Activated naive CD4-positive, alpha-beta T cell treated with anti-CD3 and anti-CD28 coated beads for 36 hours (primary cell): ENCODE measurements at regions not wholly inside any gene's neighbourhood (a gene's known extent, or its start where the extent isn't known, plus 50 kb on each side); places are given as distances from the start of the nearest gene placed in this dataset.
"Not testable (repeated sequence)": the region's sequence is repeated elsewhere in the genome, so short reads cannot be mapped to it uniquely, and the experiment has no call there.

Source experiments
- CTCF ChIA-PET: fragments of 350-600 bp; sonication (Branson Sonifier 250); formaldehyde crosslinking; loops from one replicate; lab custom pipeline; 2021; ENCODE audit warnings: antibody characterized with exemption; lab: Charles Lee
- DNase-seq: peaks from one replicate; pipeline ENCODE4 v3.0.0-alpha.2; 2020
- H3K27ac Mint-ChIP-seq: one replicate; pipeline ENCODE4 v1.8.0; 2021; ENCODE audit warnings: mild to moderate bottlenecking, mixed read lengths
- H3K27me3 Mint-ChIP-seq: one replicate; pipeline ENCODE4 v1.8.0; 2021; ENCODE audit warnings: low read depth, mixed read lengths
- H3K36me3 Mint-ChIP-seq: one replicate; pipeline ENCODE4 v1.8.0; 2021; ENCODE audit warnings: low read depth, mixed read lengths
- H3K4me1 Mint-ChIP-seq: one replicate; pipeline ENCODE4 v1.8.0; 2021; ENCODE audit warnings: low read depth, mixed read lengths
- H3K4me3 Mint-ChIP-seq: one replicate; pipeline ENCODE4 v1.8.0; 2021; ENCODE audit warnings: mild to moderate bottlenecking, moderate library complexity, mixed read lengths
- H3K9me3 Mint-ChIP-seq: one replicate; pipeline ENCODE4 v1.8.0; 2021; ENCODE audit warnings: mixed read lengths
- intact Hi-C: fragments of 100-400 bp; cut with micrococcal nuclease; formaldehyde crosslinking; loops from one replicate; pipeline ENCODE4 v1.15.1; 2023

- CTCF ChIA-PET = no interaction called here
- no peaks in the 10 kb centered on the region for H3K4me1 Mint-ChIP-seq
- no peak for DNase-seq
- peaks cover 23% of the 10 kb centered on the region for H3K27me3 Mint-ChIP-seq
- no peaks in the 10 kb centered on the region for H3K36me3 Mint-ChIP-seq
- H3K4me3 Mint-ChIP-seq = no peak overlapping the region
- no peak overlapping the region for H3K27ac Mint-ChIP-seq
- intact Hi-C loops = no loop called here
- H3K9me3 Mint-ChIP-seq = no peaks in the 10 kb centered on the region
Measured at GRCh38 chr7:65609131-65609530, 235.5 kb downstream of the ZNF92 start.

- peaks cover 27% of the 10 kb centered on the region for H3K27me3 Mint-ChIP-seq
- DNase-seq, CTCF ChIA-PET, H3K4me1 Mint-ChIP-seq, H3K27ac Mint-ChIP-seq, H3K4me3 Mint-ChIP-seq, H3K9me3 Mint-ChIP-seq, intact Hi-C loops, H3K36me3 Mint-ChIP-seq: not testable (repeated sequence)
Measured at GRCh38 chr7:65613644-65614289, 240.1 kb downstream of the ZNF92 start.

GRCh38 chr7:65616111-65616510 lies 242.5 kb downstream of the ZNF92 start:
- intact Hi-C loops, H3K4me3 Mint-ChIP-seq, H3K4me1 Mint-ChIP-seq, DNase-seq, H3K9me3 Mint-ChIP-seq, H3K27ac Mint-ChIP-seq, H3K36me3 Mint-ChIP-seq: not testable (repeated sequence)
- CTCF ChIA-PET = interaction anchor here (0.6 kb wide), 1 partner anchor 179 kb away, joined by 4 read pairs; no protein-coding TSS in a partner anchor
- peaks cover 27% of the 10 kb centered on the region for H3K27me3 Mint-ChIP-seq

- CTCF ChIA-PET, H3K27ac Mint-ChIP-seq, H3K36me3 Mint-ChIP-seq, H3K9me3 Mint-ChIP-seq, intact Hi-C loops, H3K4me3 Mint-ChIP-seq, DNase-seq, H3K4me1 Mint-ChIP-seq: not testable (repeated sequence)
- H3K27me3 Mint-ChIP-seq = peaks cover 24% of the 10 kb centered on the region
Measured at GRCh38 chr7:65620216-65620615, 246.6 kb downstream of the ZNF92 start.

GRCh38 chr7:65621580-65622201 lies 248.0 kb downstream of the ZNF92 start:
- H3K27ac Mint-ChIP-seq, H3K36me3 Mint-ChIP-seq, H3K4me1 Mint-ChIP-seq, intact Hi-C loops, H3K9me3 Mint-ChIP-seq, H3K4me3 Mint-ChIP-seq: not testable (repeated sequence)
- DNase-seq = peak; percentile 53
- H3K27me3 Mint-ChIP-seq = peaks cover 23% of the 10 kb centered on the region
- CTCF ChIA-PET = interaction anchor here (0.7 to 1.1 kb wide), 2 partner anchors 17 to 1858 kb away, joined by 3 to 5 read pairs; no protein-coding TSS in a partner anchor

GRCh38 chr7:65631236-65631635 lies 241.6 kb upstream of the VKORC1L1 start:
- H3K9me3 Mint-ChIP-seq, H3K4me3 Mint-ChIP-seq, CTCF ChIA-PET, H3K4me1 Mint-ChIP-seq, intact Hi-C loops, H3K27me3 Mint-ChIP-seq, DNase-seq, H3K27ac Mint-ChIP-seq, H3K36me3 Mint-ChIP-seq: not testable (repeated sequence)

- H3K27me3 Mint-ChIP-seq, H3K4me1 Mint-ChIP-seq, H3K4me3 Mint-ChIP-seq, intact Hi-C loops, H3K36me3 Mint-ChIP-seq, DNase-seq, CTCF ChIA-PET, H3K9me3 Mint-ChIP-seq, H3K27ac Mint-ChIP-seq: not testable (repeated sequence)
Measured at GRCh38 chr7:65633587-65634404, 239.1 kb upstream of the VKORC1L1 start.

- H3K27ac Mint-ChIP-seq, H3K4me1 Mint-ChIP-seq, DNase-seq, H3K9me3 Mint-ChIP-seq, H3K36me3 Mint-ChIP-seq, H3K4me3 Mint-ChIP-seq, CTCF ChIA-PET, intact Hi-C loops, H3K27me3 Mint-ChIP-seq: not testable (repeated sequence)
Measured at GRCh38 chr7:65638918-65639317, 234.0 kb upstream of the VKORC1L1 start.

- H3K4me3 Mint-ChIP-seq, intact Hi-C loops, DNase-seq, CTCF ChIA-PET, H3K9me3 Mint-ChIP-seq, H3K27me3 Mint-ChIP-seq, H3K27ac Mint-ChIP-seq, H3K4me1 Mint-ChIP-seq, H3K36me3 Mint-ChIP-seq: not testable (repeated sequence)
Measured at GRCh38 chr7:65639717-65640116, 233.2 kb upstream of the VKORC1L1 start.

GRCh38 chr7:65643498-65643897 lies 229.4 kb upstream of the VKORC1L1 start:
- H3K36me3 Mint-ChIP-seq, H3K27ac Mint-ChIP-seq, DNase-seq, CTCF ChIA-PET, H3K27me3 Mint-ChIP-seq, H3K9me3 Mint-ChIP-seq, H3K4me1 Mint-ChIP-seq, intact Hi-C loops, H3K4me3 Mint-ChIP-seq: not testable (repeated sequence)

- H3K4me3 Mint-ChIP-seq, H3K4me1 Mint-ChIP-seq, intact Hi-C loops, CTCF ChIA-PET, H3K9me3 Mint-ChIP-seq, H3K27ac Mint-ChIP-seq, DNase-seq, H3K27me3 Mint-ChIP-seq, H3K36me3 Mint-ChIP-seq: not testable (repeated sequence)
Measured at GRCh38 chr7:65647153-65647964, 225.5 kb upstream of the VKORC1L1 start.

- H3K27me3 Mint-ChIP-seq, H3K36me3 Mint-ChIP-seq, H3K4me3 Mint-ChIP-seq, H3K4me1 Mint-ChIP-seq, intact Hi-C loops, H3K9me3 Mint-ChIP-seq, DNase-seq, CTCF ChIA-PET, H3K27ac Mint-ChIP-seq: not testable (repeated sequence)
Measured at GRCh38 chr7:65651174-65651573, 221.7 kb upstream of the VKORC1L1 start.
